WERI-Rb-1 (cell line): ENCODE measurements at regions not wholly inside any gene's neighbourhood (a gene's known extent, or its start where the extent isn't known, plus 50 kb on each side); places are given as distances from the start of the nearest gene placed in this dataset.

ENCODE experiments used
- DNase-seq: peaks from one replicate; pipeline ENCODE4 v3.0.0-alpha.2; 2020
- H3K27ac ChIP-seq: fragments of 250-450 bp; sonication (Bioruptor Pico); 2 replicates; pipeline ENCODE4 v1.5.1; 2020; ENCODE audit warnings: mild to moderate bottlenecking, moderate library complexity
- H3K27me3 ChIP-seq: fragments of 250-450 bp; sonication (Bioruptor Pico); 2 replicates; pipeline ENCODE4 v1.5.1; 2021; ENCODE audit warnings: mild to moderate bottlenecking, low read depth, moderate library complexity; ENCODE audit not compliant: insufficient read depth, severe bottlenecking
- H3K36me3 ChIP-seq: fragments of 250-450 bp; sonication (Bioruptor Pico); 2 replicates; pipeline ENCODE4 v1.5.1; 2020; ENCODE audit warnings: mild to moderate bottlenecking, moderate library complexity
- H3K4me3 ChIP-seq: 2 replicates; pipeline ENCODE4 v1.5.1; 2011; ENCODE audit warnings: low read depth, mild to moderate bottlenecking, control low read depth, low read length
- H3K9me3 ChIP-seq: fragments of 250-450 bp; sonication (Bioruptor Pico); 2 replicates; pipeline ENCODE4 v1.5.1; 2021; ENCODE audit warnings: mild to moderate bottlenecking, moderate library complexity; ENCODE audit not compliant: severe bottlenecking
- TF ChIP-seq, protein P1 (sequence below): IDR thresholded peaks from 2 replicates; pipeline ENCODE4 v1.5.1; 2011; ENCODE audit warnings: low read depth, mild to moderate bottlenecking, control low read depth, inconsistent platforms, low read length

DNA sequence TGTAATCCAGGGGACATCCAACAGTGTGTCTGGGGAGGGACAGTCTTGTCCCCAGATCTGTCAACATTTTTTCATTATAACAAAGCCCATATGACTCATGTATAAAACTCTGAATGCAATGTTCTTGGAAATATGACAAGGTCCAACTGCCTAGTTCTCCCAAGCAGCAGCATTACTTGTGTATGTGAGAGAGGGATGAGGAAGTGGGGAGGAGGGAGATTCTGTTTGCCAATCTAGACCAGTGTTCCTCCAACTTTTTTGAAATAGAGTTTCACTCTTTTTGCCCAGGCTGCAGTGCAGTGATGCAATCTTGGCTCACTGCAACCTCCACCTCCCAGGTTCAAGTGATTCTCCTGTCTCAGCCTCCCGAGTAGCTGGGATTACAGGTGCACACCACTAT lies 394.8 kb downstream of the DHX35 start:
- TF ChIP-seq, protein P1, sequence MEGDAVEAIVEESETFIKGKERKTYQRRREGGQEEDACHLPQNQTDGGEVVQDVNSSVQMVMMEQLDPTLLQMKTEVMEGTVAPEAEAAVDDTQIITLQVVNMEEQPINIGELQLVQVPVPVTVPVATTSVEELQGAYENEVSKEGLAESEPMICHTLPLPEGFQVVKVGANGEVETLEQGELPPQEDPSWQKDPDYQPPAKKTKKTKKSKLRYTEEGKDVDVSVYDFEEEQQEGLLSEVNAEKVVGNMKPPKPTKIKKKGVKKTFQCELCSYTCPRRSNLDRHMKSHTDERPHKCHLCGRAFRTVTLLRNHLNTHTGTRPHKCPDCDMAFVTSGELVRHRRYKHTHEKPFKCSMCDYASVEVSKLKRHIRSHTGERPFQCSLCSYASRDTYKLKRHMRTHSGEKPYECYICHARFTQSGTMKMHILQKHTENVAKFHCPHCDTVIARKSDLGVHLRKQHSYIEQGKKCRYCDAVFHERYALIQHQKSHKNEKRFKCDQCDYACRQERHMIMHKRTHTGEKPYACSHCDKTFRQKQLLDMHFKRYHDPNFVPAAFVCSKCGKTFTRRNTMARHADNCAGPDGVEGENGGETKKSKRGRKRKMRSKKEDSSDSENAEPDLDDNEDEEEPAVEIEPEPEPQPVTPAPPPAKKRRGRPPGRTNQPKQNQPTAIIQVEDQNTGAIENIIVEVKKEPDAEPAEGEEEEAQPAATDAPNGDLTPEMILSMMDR = no peak
- no peak for DNase-seq
- no peak overlapping the region for H3K4me3 ChIP-seq
- peaks cover 27% of the 10 kb centered on the region for H3K27me3 ChIP-seq
- H3K36me3 ChIP-seq = no peaks in the 10 kb centered on the region
- no peak overlapping the region for H3K27ac ChIP-seq
- no peaks in the 10 kb centered on the region for H3K9me3 ChIP-seq

- Histone ChIP-seq H3K27me3 (peaks cover 12% of the 10 kb centered on the region), H3K4me3 (no peak overlapping the region), H3K9me3 (peaks cover 4% of the 10 kb centered on the region), H3K27ac (no peak overlapping the region), H3K36me3 (no peaks in the 10 kb centered on the region)
- TF ChIP-seq, protein P1 = no peak
- DNase-seq = no peak
Measured at GRCh38 chr20:39349240-39349639, 387.1 kb downstream of the DHX35 start.

DNA sequence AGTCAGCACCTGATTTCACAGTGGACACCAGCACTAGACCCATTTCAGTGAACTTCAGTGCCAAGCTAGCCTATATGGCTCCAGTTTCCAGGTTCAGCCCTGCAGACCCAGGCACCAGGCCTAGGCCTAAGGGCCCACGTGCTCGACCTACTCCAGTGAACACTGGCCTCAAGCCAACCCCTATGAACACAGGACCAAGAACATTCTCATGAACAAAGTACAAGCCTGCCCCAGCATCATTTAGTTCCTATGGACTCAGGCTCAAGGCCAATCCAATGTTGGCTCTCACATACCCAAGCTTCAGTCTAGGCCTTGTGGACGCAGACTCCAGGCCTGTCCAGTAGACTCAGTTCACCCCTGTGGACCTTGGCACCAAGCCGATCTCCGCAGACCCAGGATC lies 385.5 kb downstream of the DHX35 start:
- TF ChIP-seq, protein P1 = no peak
- H3K27me3 ChIP-seq = peaks cover 17% of the 10 kb centered on the region
- DNase-seq = no peak
- no peaks in the 10 kb centered on the region for H3K36me3 ChIP-seq
- H3K27ac ChIP-seq = no peak overlapping the region
- H3K4me3 ChIP-seq = no peak overlapping the region
- H3K9me3 ChIP-seq = peaks cover 4% of the 10 kb centered on the region

DNA sequence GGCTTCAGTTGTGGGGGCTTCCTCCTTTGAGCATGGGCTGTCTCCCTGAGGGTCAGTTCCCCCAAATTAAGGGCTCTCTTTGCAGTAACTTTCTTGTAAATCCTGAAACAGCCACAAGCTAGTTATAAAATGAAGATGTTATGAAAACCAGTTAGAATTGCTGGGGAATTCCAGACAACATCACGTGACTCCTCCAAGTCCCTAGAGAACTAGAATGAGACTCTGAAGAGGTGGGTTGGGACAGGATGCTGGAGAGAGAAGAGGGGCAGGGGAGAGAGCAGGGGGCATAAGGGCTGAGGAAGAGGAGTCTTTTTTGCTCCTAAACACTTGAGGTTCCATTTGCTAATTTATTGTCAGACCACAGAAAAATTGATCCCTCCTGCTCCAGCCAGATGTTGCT lies 380.3 kb downstream of the DHX35 start:
- H3K36me3 ChIP-seq = no peaks in the 10 kb centered on the region
- H3K4me3 ChIP-seq = no peak overlapping the region
- DNase-seq = no peak
- H3K27me3 ChIP-seq = peaks cover 28% of the 10 kb centered on the region
- TF ChIP-seq, protein P1 = no peak
- H3K9me3 ChIP-seq = peaks cover 2% of the 10 kb centered on the region
- no peak overlapping the region for H3K27ac ChIP-seq

DNA sequence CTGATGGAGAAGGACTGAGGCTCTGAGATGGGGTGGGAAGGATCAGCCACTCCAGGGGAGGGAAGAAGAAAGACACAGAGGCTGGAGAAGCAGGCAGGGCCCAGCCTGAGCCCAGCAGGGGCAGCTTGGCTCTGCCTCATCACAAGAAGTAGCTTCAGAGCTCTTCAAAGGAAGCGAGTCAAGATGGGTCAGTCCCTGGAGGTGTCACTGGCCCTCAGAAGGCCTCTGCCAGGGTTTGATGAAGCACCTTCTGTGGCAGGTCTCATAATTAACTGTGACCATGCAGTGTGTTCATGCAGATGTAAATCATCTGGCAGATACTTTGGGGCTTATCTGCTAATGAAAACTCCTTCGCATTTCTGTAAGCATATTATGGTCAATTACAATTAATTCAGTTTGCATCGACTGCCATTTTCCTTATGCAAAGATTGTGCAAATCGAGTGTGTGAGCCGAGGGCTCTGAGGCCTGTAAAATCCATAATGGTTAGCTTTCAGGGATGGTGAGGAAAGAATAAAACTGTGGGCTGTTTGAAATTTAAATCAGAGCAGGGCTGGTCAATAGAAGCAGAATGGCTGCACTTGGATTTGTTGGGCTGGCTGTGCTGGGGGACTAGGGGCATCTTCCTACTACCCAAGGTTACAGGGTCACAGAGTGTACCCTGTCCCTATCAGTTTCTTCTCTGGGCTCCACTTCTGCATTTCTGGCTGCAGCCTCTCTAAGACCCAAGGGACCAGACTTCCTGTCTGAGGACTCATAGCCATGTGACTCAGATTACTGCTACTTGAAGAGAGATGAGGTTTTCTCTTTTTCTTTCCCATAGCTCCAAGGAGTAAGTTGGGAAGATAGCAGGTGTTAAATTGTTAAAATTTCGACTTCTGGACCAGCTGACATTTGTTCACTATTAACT lies 376.6 kb downstream of the DHX35 start:
- TF ChIP-seq, protein P1 = no peak
- Histone ChIP-seq H3K4me3 (no peak overlapping the region), H3K27me3 (peaks cover 46% of the 10 kb centered on the region), H3K36me3 (no peaks in the 10 kb centered on the region), H3K9me3 (peaks cover 2% of the 10 kb centered on the region), H3K27ac (no peak overlapping the region)
- no peak for DNase-seq
